Common myeloid progenitor, CD34-positive (primary cell): ENCODE measurements at regions not wholly inside any gene's neighbourhood (a gene's known extent, or its start where the extent isn't known, plus 50 kb on each side); places are given as distances from the start of the nearest gene placed in this dataset.
"Not testable (repeated sequence)": the region's sequence is repeated elsewhere in the genome, so short reads cannot be mapped to it uniquely, and the experiment has no call there.

Experiments used
- CTCF ChIA-PET: fragments of 350-600 bp; sonication (Branson Sonifier 250); formaldehyde crosslinking; loops from one replicate; lab custom pipeline; 2021; ENCODE audit warnings: antibody characterized with exemption; lab: Charles Lee
- POLR2A ChIA-PET: fragments of 350-600 bp; sonication (Branson Sonifier 250); formaldehyde crosslinking; loops from one replicate; lab custom pipeline; 2021; ENCODE audit warnings: antibody characterized with exemption; lab: Charles Lee
- DNase-seq, 3 donors: peaks; one replicate each; pipeline versions ENCODE4 v3.0.0 to v3.0.0-alpha.2; 2013
- H3K27ac ChIP-seq, 2 experiments: 1 replicate in 1 of 2; 2 replicates in 1 of 2; pipeline ENCODE4 v1.7.0; 2013; ENCODE audit warnings: inconsistent platforms in 2 of 2, low read length in 2 of 2, mild to moderate bottlenecking in 2 of 2, low read depth in 1 of 2, moderate library complexity in 1 of 2; ENCODE audit not compliant: severe bottlenecking in 2 of 2, insufficient read depth in 1 of 2, poor library complexity in 1 of 2
- H3K27me3 ChIP-seq, 5 experiments: replicated peaks in 2 of 5; 1 replicate in 3 of 5; 2 replicates in 2 of 5; pipeline versions ENCODE4 v1.6.1 to v1.7.0; 2013; ENCODE audit warnings: low read length in 4 of 5, mild to moderate bottlenecking in 2 of 5, moderate library complexity in 2 of 5, inconsistent platforms in 1 of 5; ENCODE audit not compliant: insufficient read depth in 5 of 5, control insufficient read depth in 4 of 5
- H3K36me3 ChIP-seq, 4 experiments: 1 replicate in 2 of 4; 2 replicates in 2 of 4; pipeline versions ENCODE4 v1.6.1 to v1.7.0; 2013; ENCODE audit warnings: low read length in 3 of 4, control low read depth in 1 of 4, mild to moderate bottlenecking in 1 of 4; ENCODE audit not compliant: control insufficient read depth in 4 of 4, insufficient read depth in 4 of 4
- H3K4me1 ChIP-seq, 4 experiments: 1 replicate in 3 of 4; 2 replicates in 1 of 4; pipeline versions ENCODE4 v1.6.1 to v1.7.1; 2013; ENCODE audit warnings: low read length in 3 of 4, mild to moderate bottlenecking in 3 of 4, control low read depth in 1 of 4, inconsistent platforms in 1 of 4, moderate library complexity in 1 of 4; ENCODE audit not compliant: control insufficient read depth in 4 of 4, insufficient read depth in 4 of 4; ENCODE audit errors: control extremely low read depth in 1 of 4
- H3K4me3 ChIP-seq, 7 experiments: 1 replicate in 4 of 7; 2 replicates in 3 of 7; pipeline versions ENCODE4 v1.5.1 to v1.7.0; 2013; ENCODE audit warnings: mild to moderate bottlenecking in 7 of 7, low read length in 6 of 7, moderate library complexity in 6 of 7, inconsistent platforms in 2 of 7, low read depth in 2 of 7, control low read depth in 1 of 7; ENCODE audit not compliant: insufficient read depth in 4 of 7, control insufficient read depth in 1 of 7; ENCODE audit errors: extremely low read depth in 1 of 7
- H3K9me3 ChIP-seq, 5 experiments: 1 replicate in 4 of 5; 2 replicates in 1 of 5; pipeline versions ENCODE4 v1.6.1 to v1.7.1; 2013; ENCODE audit warnings: low read length in 4 of 5, mild to moderate bottlenecking in 2 of 5, inconsistent platforms in 1 of 5, low read depth in 1 of 5, moderate library complexity in 1 of 5; ENCODE audit not compliant: control insufficient read depth in 4 of 5, insufficient read depth in 2 of 5; ENCODE audit errors: control extremely low read depth in 1 of 5
- WGBS: methylation state at CpG from one replicate; pipeline ENCODE4 v1.1.5; 2013; ENCODE audit not compliant: insufficient coverage; 5-methylcytosine and 5-hydroxymethylcytosine counted together

DNA sequence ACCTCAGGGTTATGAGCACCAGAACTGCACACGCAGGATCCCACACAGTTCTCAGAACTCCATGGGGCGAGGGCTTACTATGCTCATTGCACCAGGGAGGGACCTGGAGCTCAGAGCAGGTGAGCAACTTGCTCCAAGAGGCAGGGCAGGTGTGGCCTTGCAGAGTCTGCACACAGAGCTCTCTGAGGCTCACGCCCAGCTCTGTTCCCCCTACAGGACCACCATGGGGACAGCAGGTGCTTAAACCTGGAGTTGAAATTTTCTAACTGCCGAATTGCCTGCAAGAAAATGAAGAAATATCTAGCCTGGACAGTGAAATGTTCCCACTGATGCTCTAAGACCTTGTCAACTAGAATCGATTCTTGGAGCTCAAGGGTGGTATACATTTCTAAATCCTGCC, 49.9 kb upstream of the MSMB start:
- H3K27ac ChIP-seq, H3K9me3 ChIP-seq, H3K27me3 ChIP-seq, H3K4me3 ChIP-seq, DNase-seq, POLR2A ChIA-PET, H3K36me3 ChIP-seq: not testable (repeated sequence)
- H3K4me1 ChIP-seq, result peaks cover 0 to 78% (median 64%) of the 10 kb centered on the region in 4 experiments
- CTCF ChIA-PET, result interaction anchor here (0.6 to 2.5 kb wide), 7 partner anchors 10 to 92 kb away, joined by 3 to 9 read pairs (median 4); no protein-coding TSS in a partner anchor
- 93% methylated on average over 5 of the region's 5 CpGs for WGBS

DNA sequence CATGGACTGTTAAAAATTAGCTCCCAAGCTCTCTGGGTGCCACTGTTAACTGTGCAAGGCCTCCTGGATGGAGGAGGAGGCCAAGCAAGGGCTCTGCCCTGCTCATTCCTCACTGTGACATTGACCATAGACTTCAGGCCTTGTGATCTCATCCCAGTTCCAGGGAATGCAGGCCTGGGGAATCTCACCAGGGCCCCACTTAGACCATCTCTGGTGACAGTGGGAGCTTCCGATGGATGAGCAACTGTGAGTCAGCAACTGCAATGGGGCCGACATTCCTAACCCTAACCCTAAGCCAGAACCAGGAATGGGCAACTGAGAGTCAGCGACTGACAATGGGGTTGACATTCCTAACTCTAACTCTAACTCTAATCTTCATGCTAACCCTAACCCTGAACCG, 50.4 kb upstream of the MSMB start:
- DNase-seq, result no peak
- Histone ChIP-seq H3K9me3 (no peaks in the 10 kb centered on the region), H3K27me3 (no peaks in the 10 kb centered on the region), H3K27ac (no peak overlapping the region), H3K36me3 (no peaks in the 10 kb centered on the region), H3K4me3 (no peak overlapping the region), H3K4me1 (peaks cover 0 to 73% (median 59%) of the 10 kb centered on the region in 4 experiments)
- ChIA-PET CTCF (interaction anchor here (0.6 to 2.5 kb wide), 6 partner anchors 12 to 93 kb away, joined by 3 to 9 read pairs (median 4); no protein-coding TSS in a partner anchor), POLR2A (no interaction called here)
- 88% methylated on average over 4 of the region's 4 CpGs for WGBS

DNA sequence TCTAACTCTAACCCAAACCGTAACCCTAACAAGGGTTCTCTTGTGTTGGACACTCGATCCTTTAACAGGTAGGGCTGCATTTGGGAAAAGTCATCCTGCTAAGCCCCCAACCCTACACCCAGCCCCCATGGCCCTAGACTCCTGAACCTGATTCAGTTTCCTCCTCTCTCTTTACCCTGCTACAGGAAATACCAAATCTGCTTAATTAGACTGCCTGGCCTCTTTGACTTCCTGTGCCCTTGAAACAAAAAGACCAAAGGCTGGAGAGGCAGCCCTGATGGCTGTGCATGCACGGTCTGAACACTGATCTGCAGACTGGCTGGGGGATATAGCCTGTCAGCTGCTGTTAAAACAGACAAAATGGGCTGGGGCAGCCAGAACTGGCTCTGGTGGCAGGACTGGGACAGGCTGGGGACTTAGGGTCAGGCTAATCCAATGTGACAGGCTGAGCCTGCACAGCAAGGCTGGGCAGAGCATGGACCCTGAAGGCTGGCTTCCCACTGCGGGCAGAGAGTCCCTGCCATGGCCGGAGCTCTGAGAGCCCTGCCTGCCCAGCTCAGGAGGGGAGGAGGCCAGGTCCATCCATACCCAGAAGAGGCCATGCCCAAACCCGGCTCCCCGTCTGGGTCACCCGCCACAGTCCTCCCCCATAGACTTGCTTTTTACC, 51.0 kb upstream of the MSMB start:
- ChIA-PET POLR2A (no interaction called here), CTCF (interaction anchor here (1.5 to 2.5 kb wide), 3 partner anchors 16 to 68 kb away, joined by 4 to 9 read pairs (median 7); no protein-coding TSS in a partner anchor)
- DNase-seq, result peak in 2 of 3 donors; percentile 33 to 45
- Histone ChIP-seq H3K9me3 (no peaks in the 10 kb centered on the region), H3K4me3 (peak overlapping the region in 1 of 7 experiments; percentile 26), H3K4me1 (peaks cover 0 to 67% (median 53%) of the 10 kb centered on the region in 4 experiments), H3K27me3 (no peaks in the 10 kb centered on the region), H3K27ac (no peak overlapping the region), H3K36me3 (no peaks in the 10 kb centered on the region)
- WGBS, result 84% methylated on average over 8 of the region's 8 CpGs

DNA sequence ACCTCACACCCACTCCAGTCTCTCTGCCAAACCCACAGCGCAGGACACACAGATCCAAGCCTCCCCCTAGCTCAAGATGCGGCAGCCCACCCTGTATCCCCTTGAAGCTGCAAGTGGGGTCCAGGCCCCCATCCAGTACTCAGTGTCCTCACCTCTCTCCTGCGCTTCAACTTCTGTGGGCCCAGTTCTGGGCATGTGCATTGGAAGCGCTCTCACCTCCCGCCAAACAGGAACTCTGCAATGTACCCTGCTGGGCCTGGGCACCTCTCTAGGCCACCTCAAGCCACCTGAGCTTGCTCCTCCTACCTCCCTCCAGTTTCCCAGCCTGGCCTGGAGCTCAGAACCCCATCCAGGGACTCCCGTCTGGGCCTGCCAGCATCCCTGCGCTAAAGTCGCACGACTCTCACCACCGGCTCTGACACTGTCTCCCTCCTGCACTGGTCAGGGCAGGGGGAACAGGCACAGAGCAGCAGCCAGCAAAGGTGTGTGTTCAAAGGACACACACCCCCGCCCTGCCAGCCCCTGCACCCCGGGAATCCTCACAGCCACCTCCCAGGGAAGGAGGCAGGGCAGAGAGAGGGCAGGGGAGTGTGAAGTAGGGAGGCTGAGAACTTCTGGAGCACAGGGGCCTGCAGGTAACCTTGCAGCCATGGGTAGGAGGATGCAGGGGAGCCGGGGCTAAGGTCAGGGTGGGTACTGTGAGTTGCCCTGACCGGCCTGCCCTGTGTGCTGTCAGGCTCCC, 51.7 kb upstream of the MSMB start:
- WGBS, result 95% methylated on average over 12 of the region's 14 CpGs
- no peak overlapping the region for H3K27ac ChIP-seq
- H3K36me3 ChIP-seq, result no peaks in the 10 kb centered on the region
- H3K4me1 ChIP-seq, result peaks cover 0 to 60% (median 46%) of the 10 kb centered on the region in 4 experiments
- no peak overlapping the region for H3K4me3 ChIP-seq
- H3K9me3 ChIP-seq, result no peaks in the 10 kb centered on the region
- H3K27me3 ChIP-seq, result no peaks in the 10 kb centered on the region
- ChIA-PET CTCF (interaction anchor here (2.0 kb wide), 1 partner anchor 68 kb away, joined by 7 read pairs; no protein-coding TSS in a partner anchor), POLR2A (no interaction called here)
- no peak for DNase-seq

GRCh38 chr10:46098386-46098785, 52.3 kb upstream of the MSMB start:
- 100% methylated on average over 5 of the region's 7 CpGs for WGBS
- POLR2A ChIA-PET, result no interaction called here
- Histone ChIP-seq H3K36me3 (no peaks in the 10 kb centered on the region), H3K9me3 (no peaks in the 10 kb centered on the region), H3K27ac (no peak overlapping the region), H3K4me1 (peaks cover 0 to 54% (median 39%) of the 10 kb centered on the region in 4 experiments), H3K27me3 (no peaks in the 10 kb centered on the region), H3K4me3 (no peak overlapping the region)
- peak in 1 of 3 donors; percentile 59 for DNase-seq
- CTCF ChIA-PET, result no interaction called here

DNA sequence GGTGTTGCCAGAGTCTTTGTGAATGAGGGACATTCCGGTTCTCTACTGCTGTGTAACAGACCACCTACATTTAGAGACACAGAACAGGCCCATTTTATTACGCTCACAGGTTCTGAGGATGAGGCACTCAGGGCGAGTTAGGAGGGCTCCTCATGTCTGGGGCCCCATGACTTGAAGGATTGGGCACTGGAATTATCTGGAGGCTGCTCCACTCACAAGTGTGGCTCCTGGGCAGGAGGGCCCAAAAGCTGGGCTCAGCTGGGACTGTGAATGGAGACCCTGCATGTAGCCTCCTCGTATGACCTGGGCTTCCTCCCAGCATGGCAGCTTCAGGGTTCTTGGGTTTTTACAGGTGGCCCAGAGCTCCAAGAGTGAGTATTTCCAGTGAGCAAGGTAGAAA, 52.9 kb upstream of the MSMB start:
- H3K9me3 ChIP-seq, DNase-seq, H3K27ac ChIP-seq, POLR2A ChIA-PET, CTCF ChIA-PET, H3K27me3 ChIP-seq, H3K36me3 ChIP-seq, H3K4me3 ChIP-seq: not testable (repeated sequence)
- peaks cover 0 to 48% (median 34%) of the 10 kb centered on the region in 4 experiments for H3K4me1 ChIP-seq
- WGBS, result 85% methylated on average over 4 of the region's 4 CpGs
